CD4-positive, alpha-beta memory T cell (primary cell): ENCODE measurements at regions not wholly inside any gene's neighbourhood (a gene's known extent, or its start where the extent isn't known, plus 50 kb on each side); places are given as distances from the start of the nearest gene placed in this dataset.

Experiments used
- CTCF ChIA-PET: fragments of 350-600 bp; sonication (Branson Sonifier 250); formaldehyde crosslinking; loops from one replicate; lab custom pipeline; 2021; ENCODE audit warnings: inconsistent platforms; ENCODE audit not compliant: partially characterized antibody; lab: Charles Lee
- POLR2A ChIA-PET: fragments of 350-600 bp; sonication (Branson Sonifier 250); formaldehyde crosslinking; loops from one replicate; lab custom pipeline; 2021; ENCODE audit not compliant: partially characterized antibody; lab: Charles Lee
- DNase-seq, 5 donors: peaks; one replicate each; pipeline versions ENCODE4 v3.0.0 to v3.0.0-alpha.2; 2020 to 2022; ENCODE audit warnings: mixed read lengths in 1 of 5
- H3K27ac ChIP-seq: one replicate; pipeline ENCODE4 v1.7.0; 2013; ENCODE audit warnings: low read depth, low read length
- H3K27me3 ChIP-seq: 2 replicates; pipeline ENCODE4 v1.7.0; 2013; ENCODE audit warnings: mild to moderate bottlenecking, low read length, moderate library complexity; ENCODE audit not compliant: insufficient read depth
- H3K36me3 ChIP-seq: 2 replicates; pipeline ENCODE4 v1.7.0; 2013; ENCODE audit warnings: mild to moderate bottlenecking, low read length, moderate library complexity; ENCODE audit not compliant: insufficient read depth
- H3K4me1 ChIP-seq: 2 replicates; pipeline ENCODE4 v1.7.0; 2013; ENCODE audit warnings: mild to moderate bottlenecking, low read length, moderate library complexity; ENCODE audit not compliant: insufficient read depth
- H3K4me3 ChIP-seq, 2 donors: one replicate each; pipeline ENCODE4 v1.7.0; 2013; ENCODE audit warnings: low read length in 2 of 2, mild to moderate bottlenecking in 1 of 2
- H3K9me3 ChIP-seq, 2 donors: one replicate each; pipeline ENCODE4 v1.7.0; 2013; ENCODE audit warnings: low read length in 2 of 2, control low read depth in 1 of 2; ENCODE audit not compliant: control insufficient read depth in 1 of 2
- H3K27ac Mint-ChIP-seq, 7 donors: one replicate each; pipeline ENCODE4 v1.8.0; 2020 to 2021; ENCODE audit warnings: mixed read lengths in 7 of 7, mild to moderate bottlenecking in 6 of 7, inconsistent platforms in 3 of 7, moderate library complexity in 3 of 7
- H3K27me3 Mint-ChIP-seq, 2 donors: one replicate each; pipeline ENCODE4 v1.8.0; 2020 to 2021; ENCODE audit warnings: mixed read lengths in 2 of 2
- H3K36me3 Mint-ChIP-seq, 2 donors: one replicate each; pipeline ENCODE4 v1.8.0; 2020 to 2021; ENCODE audit warnings: mixed read lengths in 2 of 2, inconsistent platforms in 1 of 2, mild to moderate bottlenecking in 1 of 2
- H3K4me1 Mint-ChIP-seq, 4 donors: one replicate each; pipeline ENCODE4 v1.8.0; 2020 to 2021; ENCODE audit warnings: mixed read lengths in 4 of 4, mild to moderate bottlenecking in 1 of 4
- H3K4me3 Mint-ChIP-seq, 8 donors: one replicate each; pipeline ENCODE4 v1.8.0; 2020 to 2021; ENCODE audit warnings: mixed read lengths in 8 of 8, mild to moderate bottlenecking in 7 of 8, moderate library complexity in 6 of 8, inconsistent platforms in 3 of 8
- H3K9me3 Mint-ChIP-seq, 8 donors: one replicate each; pipeline ENCODE4 v1.8.0; 2020 to 2021; ENCODE audit warnings: mixed read lengths in 8 of 8, mild to moderate bottlenecking in 5 of 8, inconsistent platforms in 3 of 8, moderate library complexity in 1 of 8
- intact Hi-C: fragments of 100-400 bp; cut with micrococcal nuclease; formaldehyde crosslinking; loops from one replicate; pipeline ENCODE4 v1.15.1; 2023

- CTCF ChIA-PET: no interaction called here
- H3K4me3 ChIP-seq: no peak overlapping the region
- Mint-ChIP-seq H3K27ac (no peak overlapping the region), H3K4me3 (no peak overlapping the region), H3K27me3 (peaks cover 4 to 10% of the 10 kb centered on the region in 2 donors), H3K36me3 (no peaks in the 10 kb centered on the region), H3K9me3 (no peaks in the 10 kb centered on the region), H3K4me1 (no peaks in the 10 kb centered on the region)
- intact Hi-C loops: no loop called here
- H3K4me1 ChIP-seq: no peaks in the 10 kb centered on the region
- H3K36me3 ChIP-seq: no peaks in the 10 kb centered on the region
- POLR2A ChIA-PET: no interaction called here
- DNase-seq: no peak
- H3K9me3 ChIP-seq: no peaks in the 10 kb centered on the region
- H3K27me3 ChIP-seq: no peaks in the 10 kb centered on the region
- H3K27ac ChIP-seq: no peak overlapping the region
These were observed 68.4 kb downstream of the NOG start for GRCh38 chr17:56661906-56662305.

GRCh38 chr17:56665864-56666263, 72.4 kb downstream of the NOG start:
- Histone ChIP-seq H3K27ac (no peak overlapping the region), H3K4me3 (no peak overlapping the region), H3K9me3 (no peaks in the 10 kb centered on the region), H3K36me3 (no peaks in the 10 kb centered on the region), H3K27me3 (no peaks in the 10 kb centered on the region), H3K4me1 (no peaks in the 10 kb centered on the region)
- CTCF ChIA-PET: no interaction called here
- POLR2A ChIA-PET: no interaction called here
- H3K36me3 Mint-ChIP-seq: no peaks in the 10 kb centered on the region
- no peak overlapping the region for H3K4me3 Mint-ChIP-seq
- no peak for DNase-seq
- H3K9me3 Mint-ChIP-seq: no peaks in the 10 kb centered on the region
- intact Hi-C loops: no loop called here
- H3K27me3 Mint-ChIP-seq: peaks cover 4 to 18% of the 10 kb centered on the region in 2 donors
- no peak overlapping the region for H3K27ac Mint-ChIP-seq
- no peaks in the 10 kb centered on the region for H3K4me1 Mint-ChIP-seq

- DNase-seq: no peak
- Mint-ChIP-seq H3K4me3 (no peak overlapping the region), H3K27me3 (peaks cover 12 to 23% of the 10 kb centered on the region in 2 donors), H3K27ac (no peak overlapping the region), H3K36me3 (no peaks in the 10 kb centered on the region), H3K4me1 (no peaks in the 10 kb centered on the region), H3K9me3 (no peaks in the 10 kb centered on the region)
- intact Hi-C loops: no loop called here
- Histone ChIP-seq H3K27me3 (no peaks in the 10 kb centered on the region), H3K9me3 (no peaks in the 10 kb centered on the region), H3K36me3 (no peaks in the 10 kb centered on the region), H3K27ac (no peak overlapping the region), H3K4me3 (no peak overlapping the region), H3K4me1 (no peaks in the 10 kb centered on the region)
- POLR2A ChIA-PET: no interaction called here
- CTCF ChIA-PET: interaction anchor here (1.5 kb wide), 1 partner anchor 9 kb away, joined by 3 read pairs; no protein-coding TSS in a partner anchor
These were observed 74.5 kb downstream of the NOG start for GRCh38 chr17:56667925-56668458.

- ChIA-PET CTCF (no interaction called here), POLR2A (no interaction called here)
- no peak for DNase-seq
- H3K27me3 ChIP-seq: peaks cover 4% of the 10 kb centered on the region
- no peaks in the 10 kb centered on the region for H3K4me1 ChIP-seq
- peaks cover 0 to 14% (median 1%) of the 10 kb centered on the region in 4 donors for H3K4me1 Mint-ChIP-seq
- H3K36me3 Mint-ChIP-seq: no peaks in the 10 kb centered on the region
- H3K27ac ChIP-seq: no peak overlapping the region
- intact Hi-C loops: no loop called here
- no peak overlapping the region for H3K4me3 Mint-ChIP-seq
- no peak overlapping the region for H3K27ac Mint-ChIP-seq
- no peaks in the 10 kb centered on the region for H3K9me3 Mint-ChIP-seq
- H3K9me3 ChIP-seq: no peaks in the 10 kb centered on the region
- no peak overlapping the region for H3K4me3 ChIP-seq
- peaks cover 19 to 27% of the 10 kb centered on the region in 2 donors for H3K27me3 Mint-ChIP-seq
- no peaks in the 10 kb centered on the region for H3K36me3 ChIP-seq
These were observed 78.7 kb downstream of the NOG start for GRCh38 chr17:56672195-56672594.

GRCh38 chr17:56674401-56674925, 81.0 kb downstream of the NOG start:
- Mint-ChIP-seq H3K4me1 (peaks cover 7 to 14% (median 13%) of the 10 kb centered on the region in 4 donors), H3K27ac (no peak overlapping the region), H3K27me3 (peaks cover 35 to 40% of the 10 kb centered on the region in 2 donors), H3K36me3 (no peaks in the 10 kb centered on the region), H3K9me3 (no peaks in the 10 kb centered on the region), H3K4me3 (no peak overlapping the region)
- DNase-seq: no peak
- intact Hi-C loops: no loop called here
- no peaks in the 10 kb centered on the region for H3K9me3 ChIP-seq
- ChIA-PET POLR2A (no interaction called here), CTCF (no interaction called here)
- H3K36me3 ChIP-seq: no peaks in the 10 kb centered on the region
- H3K4me3 ChIP-seq: no peak overlapping the region
- H3K4me1 ChIP-seq: peaks cover 10% of the 10 kb centered on the region
- H3K27me3 ChIP-seq: peaks cover 14% of the 10 kb centered on the region
- no peak overlapping the region for H3K27ac ChIP-seq

- DNase-seq: no peak
- H3K36me3 ChIP-seq: no peaks in the 10 kb centered on the region
- H3K4me1 Mint-ChIP-seq: peaks cover 14 to 20% (median 18%) of the 10 kb centered on the region in 4 donors
- no peak overlapping the region for H3K4me3 Mint-ChIP-seq
- H3K27ac ChIP-seq: no peak overlapping the region
- intact Hi-C loops: no loop called here
- POLR2A ChIA-PET: no interaction called here
- H3K36me3 Mint-ChIP-seq: no peaks in the 10 kb centered on the region
- H3K27me3 Mint-ChIP-seq: peaks cover 45 to 46% of the 10 kb centered on the region in 2 donors
- no peaks in the 10 kb centered on the region for H3K9me3 Mint-ChIP-seq
- H3K27me3 ChIP-seq: peaks cover 25% of the 10 kb centered on the region
- peaks cover 26% of the 10 kb centered on the region for H3K4me1 ChIP-seq
- no peak overlapping the region for H3K27ac Mint-ChIP-seq
- CTCF ChIA-PET: no interaction called here
- H3K9me3 ChIP-seq: no peaks in the 10 kb centered on the region
- H3K4me3 ChIP-seq: no peak overlapping the region
These were observed 82.6 kb downstream of the NOG start for GRCh38 chr17:56675876-56676660.

- peaks cover 45 to 46% of the 10 kb centered on the region in 2 donors for H3K27me3 Mint-ChIP-seq
- CTCF ChIA-PET: interaction anchor here (1.2 to 1.3 kb wide), 2 partner anchors 9 to 16 kb away, joined by 3 to 4 read pairs; no protein-coding TSS in a partner anchor
- peaks cover 14 to 20% (median 18%) of the 10 kb centered on the region in 4 donors for H3K4me1 Mint-ChIP-seq
- POLR2A ChIA-PET: no interaction called here
- intact Hi-C loops: no loop called here
- peaks cover 25% of the 10 kb centered on the region for H3K27me3 ChIP-seq
- peaks cover 33% of the 10 kb centered on the region for H3K4me1 ChIP-seq
- H3K36me3 Mint-ChIP-seq: no peaks in the 10 kb centered on the region
- no peak overlapping the region for H3K4me3 ChIP-seq
- no peaks in the 10 kb centered on the region for H3K9me3 Mint-ChIP-seq
- H3K9me3 ChIP-seq: no peaks in the 10 kb centered on the region
- no peak overlapping the region for H3K27ac Mint-ChIP-seq
- DNase-seq: no peak
- H3K36me3 ChIP-seq: no peaks in the 10 kb centered on the region
- no peak overlapping the region for H3K27ac ChIP-seq
- H3K4me3 Mint-ChIP-seq: no peak overlapping the region
These were observed 83.3 kb downstream of the NOG start for GRCh38 chr17:56676810-56677209.
